GM21825 (cell line): ENCODE measurements at regions not wholly inside any gene's neighbourhood (a gene's known extent, or its start where the extent isn't known, plus 50 kb on each side); places are given as distances from the start of the nearest gene placed in this dataset.
A peak's percentile ranks its signal among the peaks of the same experiment; 100 is the strongest.

ENCODE experiments used
- ATAC-seq: cut with Tn5 transposase; IDR thresholded peaks from one replicate; pipeline ENCODE4 v1.9.1; 2021; ENCODE audit warnings: mild to moderate bottlenecking, moderate library complexity; ENCODE audit not compliant: unreplicated experiment

GRCh38 chr13:40103864-40104263 is 448.4 kb downstream of the COG6 start:
- no peak for ATAC-seq

- no peak for ATAC-seq
Observed at GRCh38 chr13:40105231-40105630, 449.8 kb downstream of the COG6 start.

- ATAC-seq, result no peak
Observed at GRCh38 chr13:40109351-40109844, 453.9 kb downstream of the COG6 start.

- no peak for ATAC-seq
Observed at GRCh38 chr13:40113643-40114304, 458.3 kb downstream of the COG6 start.

GRCh38 chr13:40114305-40114896 is 458.9 kb downstream of the COG6 start:
- ATAC-seq, result no peak

GRCh38 chr13:40115426-40115825 is 460.0 kb downstream of the COG6 start:
- ATAC-seq, result no peak

GRCh38 chr13:40116008-40116407 is 460.5 kb downstream of the COG6 start:
- peak; percentile 93 for ATAC-seq

- ATAC-seq, result no peak
Observed at GRCh38 chr13:40118337-40118736, 462.9 kb downstream of the COG6 start.

- no peak for ATAC-seq
Observed at GRCh38 chr13:40119852-40120251, 464.4 kb downstream of the COG6 start.

- no peak for ATAC-seq
Observed at GRCh38 chr13:40120288-40120687, 464.8 kb downstream of the COG6 start.

GRCh38 chr13:40120781-40121180 is 465.3 kb downstream of the COG6 start:
- no peak for ATAC-seq

- ATAC-seq, result no peak
Observed at GRCh38 chr13:40121722-40122121, 466.3 kb downstream of the COG6 start.

GRCh38 chr13:40123962-40124632 is 468.6 kb downstream of the COG6 start:
- ATAC-seq, result no peak

GRCh38 chr13:40124633-40125015 is 469.2 kb downstream of the COG6 start:
- no peak for ATAC-seq

- ATAC-seq, result no peak
Observed at GRCh38 chr13:40125336-40125735, 469.9 kb downstream of the COG6 start.

- no peak for ATAC-seq
Observed at GRCh38 chr13:40126306-40127085, 471.0 kb downstream of the COG6 start.

GRCh38 chr13:40127476-40127875 is 472.0 kb downstream of the COG6 start:
- no peak for ATAC-seq

- no peak for ATAC-seq
Observed at GRCh38 chr13:40127925-40128324, 472.5 kb downstream of the COG6 start.

- ATAC-seq, result no peak
Observed at GRCh38 chr13:40129467-40129866, 474.0 kb downstream of the COG6 start.

GRCh38 chr13:40130871-40131636 is 475.6 kb downstream of the COG6 start:
- ATAC-seq, result no peak

- ATAC-seq, result no peak
Observed at GRCh38 chr13:40132249-40132648, 476.8 kb downstream of the COG6 start.
